ENCODE measurements at regions not wholly inside any gene's neighbourhood (a gene's known extent, or its start where the extent isn't known, plus 50 kb on each side); places are given as distances from the start of the nearest gene placed in this dataset.

DNA sequence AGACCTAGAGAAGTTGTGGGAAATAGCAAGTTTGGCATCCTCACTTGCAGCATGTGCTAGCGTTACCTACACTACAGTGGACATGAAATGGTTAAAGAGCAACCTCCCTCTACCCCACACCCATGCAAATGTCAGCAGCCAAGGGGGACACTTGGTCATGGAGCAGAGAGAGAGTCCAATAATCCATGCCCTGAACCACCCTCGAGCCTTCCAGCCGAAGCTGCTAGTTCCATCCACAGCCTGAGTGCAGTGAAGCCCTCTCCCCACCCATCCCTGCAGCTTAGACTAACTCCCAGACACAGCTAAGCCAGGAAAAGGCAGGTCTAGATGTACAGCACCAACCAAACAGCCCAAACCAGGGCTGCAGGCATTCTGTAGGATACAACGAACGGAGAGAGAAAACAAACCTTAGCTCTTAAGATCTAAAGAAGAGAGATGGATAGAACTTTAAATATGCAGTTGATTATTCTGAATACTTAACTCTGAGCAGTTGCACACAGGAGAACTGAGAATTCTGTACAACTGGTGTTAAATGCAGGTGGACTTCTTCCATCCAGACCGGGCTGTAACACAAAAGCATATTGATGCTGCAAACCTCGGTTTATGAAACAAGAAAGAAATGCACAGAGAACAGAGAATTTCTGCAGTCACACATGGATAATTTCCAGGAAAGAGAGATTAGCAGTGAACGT is 93.8 kb downstream of the SALL1 start:
- ATAC-seq (ENCODE audit: low read depth in 2 of 2) (no peak), DNase-seq (no peak)
- H3K27ac ChIP-seq (ENCODE audit: insufficient read depth, low read length, poor library complexity, severe bottlenecking), result no peak overlapping the region
- Mint-ChIP-seq H3K27ac (no peak overlapping the region), H3K27me3 (peaks cover 19% of the 10 kb centered on the region), H3K4me3 (no peak overlapping the region), H3K36me3 (no peaks in the 10 kb centered on the region), H3K9me3 (peaks cover 0 to 3% (median 0%) of the 10 kb centered on the region in 7 donors), H3K4me1 (no peaks in the 10 kb centered on the region)
- no peak overlapping the region for H3K4me3 ChIP-seq (ENCODE audit: low read depth, low read length)
- no peaks in the 10 kb centered on the region for H3K4me1 ChIP-seq (ENCODE audit: control insufficient read depth, insufficient read depth, low read length, poor library complexity, severe bottlenecking)
- no peaks in the 10 kb centered on the region for H3K27me3 ChIP-seq (ENCODE audit: control insufficient read depth, insufficient read depth, low read length)
- no peaks in the 10 kb centered on the region for H3K9me3 ChIP-seq (ENCODE audit: control insufficient read depth in 2 of 2, low read length in 2 of 2)
- H3K36me3 ChIP-seq (ENCODE audit: control insufficient read depth, insufficient read depth, low read length), result no peaks in the 10 kb centered on the region

DNA sequence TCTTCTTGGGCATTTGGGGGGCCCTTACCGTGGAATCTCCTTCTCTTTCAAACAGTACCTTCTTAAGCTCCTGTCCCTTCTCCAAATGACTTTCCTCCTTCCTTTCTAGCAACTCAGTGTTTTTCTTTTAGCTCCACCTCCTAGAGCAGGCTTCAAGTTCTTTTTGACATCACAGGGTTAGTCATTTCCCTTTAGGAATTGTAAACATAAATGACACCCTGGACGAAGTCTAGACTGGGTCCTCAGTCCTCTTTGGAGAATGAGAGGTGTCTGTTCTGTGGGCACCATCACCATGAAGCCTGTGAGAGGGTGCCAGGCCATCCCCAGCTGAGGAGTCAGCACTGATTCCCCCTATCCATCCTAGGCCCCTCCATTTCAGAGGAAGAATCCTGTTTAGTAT is 94.7 kb downstream of the SALL1 start:
- H3K9me3 ChIP-seq (ENCODE audit: control insufficient read depth in 2 of 2, low read length in 2 of 2), result no peaks in the 10 kb centered on the region
- H3K4me3 ChIP-seq (ENCODE audit: low read depth, low read length), result no peak overlapping the region
- no peaks in the 10 kb centered on the region for H3K4me1 ChIP-seq (ENCODE audit: control insufficient read depth, insufficient read depth, low read length, poor library complexity, severe bottlenecking)
- no peak overlapping the region for H3K27ac ChIP-seq (ENCODE audit: insufficient read depth, low read length, poor library complexity, severe bottlenecking)
- ATAC-seq (ENCODE audit: low read depth in 2 of 2), result no peak
- Mint-ChIP-seq H3K27ac (no peak overlapping the region), H3K36me3 (no peaks in the 10 kb centered on the region), H3K9me3 (peaks cover 0 to 3% (median 0%) of the 10 kb centered on the region in 7 donors), H3K4me1 (no peaks in the 10 kb centered on the region), H3K27me3 (peaks cover 19% of the 10 kb centered on the region), H3K4me3 (no peak overlapping the region)
- no peaks in the 10 kb centered on the region for H3K27me3 ChIP-seq (ENCODE audit: control insufficient read depth, insufficient read depth, low read length)
- no peaks in the 10 kb centered on the region for H3K36me3 ChIP-seq (ENCODE audit: control insufficient read depth, insufficient read depth, low read length)
- DNase-seq, result no peak

- no peak for ATAC-seq (ENCODE audit: low read depth in 2 of 2)
These were observed 95.6 kb downstream of the SALL1 start for GRCh38 chr16:51055434-51055833.

DNA sequence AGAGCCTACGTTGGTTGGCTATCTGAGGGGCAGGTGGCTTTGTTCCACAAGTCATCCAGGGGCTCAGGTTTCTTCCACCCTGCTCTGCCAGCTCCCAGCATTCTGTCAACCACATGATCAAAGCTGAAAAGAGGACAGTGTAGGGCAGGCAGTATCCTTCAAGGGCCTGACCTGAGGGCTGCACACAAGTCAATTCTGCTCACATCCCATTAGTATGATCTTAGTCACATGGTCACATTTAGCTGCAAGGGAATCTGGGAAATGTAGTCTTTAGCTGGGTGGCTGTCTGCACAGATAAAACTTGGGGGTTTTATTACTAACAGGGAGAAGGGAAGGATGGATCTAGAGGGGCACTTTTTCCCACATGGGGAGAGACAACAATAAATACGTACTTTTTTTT is 97.3 kb downstream of the SALL1 start:
- no peak overlapping the region for H3K4me3 Mint-ChIP-seq

More at GRCh38 chr16:51055434-51055833, 95.6 kb downstream of the SALL1 start:
- H3K27ac Mint-ChIP-seq, result no peak overlapping the region
- no peaks in the 10 kb centered on the region for H3K36me3 Mint-ChIP-seq
- H3K4me1 Mint-ChIP-seq, result no peaks in the 10 kb centered on the region
- no peak overlapping the region for H3K4me3 Mint-ChIP-seq
- Histone ChIP-seq H3K36me3 (ENCODE audit: control insufficient read depth, insufficient read depth, low read length) (no peaks in the 10 kb centered on the region), H3K9me3 (ENCODE audit: control insufficient read depth in 2 of 2, low read length in 2 of 2) (no peaks in the 10 kb centered on the region), H3K27me3 (ENCODE audit: control insufficient read depth, insufficient read depth, low read length) (no peaks in the 10 kb centered on the region), H3K4me1 (ENCODE audit: control insufficient read depth, insufficient read depth, low read length, poor library complexity, severe bottlenecking) (no peaks in the 10 kb centered on the region), H3K27ac (ENCODE audit: insufficient read depth, low read length, poor library complexity, severe bottlenecking) (no peak overlapping the region), H3K4me3 (ENCODE audit: low read depth, low read length) (no peak overlapping the region)
- peaks cover 19% of the 10 kb centered on the region for H3K27me3 Mint-ChIP-seq
- H3K9me3 Mint-ChIP-seq, result peaks cover 0 to 2% (median 0%) of the 10 kb centered on the region in 7 donors
- no peak for DNase-seq

DNA sequence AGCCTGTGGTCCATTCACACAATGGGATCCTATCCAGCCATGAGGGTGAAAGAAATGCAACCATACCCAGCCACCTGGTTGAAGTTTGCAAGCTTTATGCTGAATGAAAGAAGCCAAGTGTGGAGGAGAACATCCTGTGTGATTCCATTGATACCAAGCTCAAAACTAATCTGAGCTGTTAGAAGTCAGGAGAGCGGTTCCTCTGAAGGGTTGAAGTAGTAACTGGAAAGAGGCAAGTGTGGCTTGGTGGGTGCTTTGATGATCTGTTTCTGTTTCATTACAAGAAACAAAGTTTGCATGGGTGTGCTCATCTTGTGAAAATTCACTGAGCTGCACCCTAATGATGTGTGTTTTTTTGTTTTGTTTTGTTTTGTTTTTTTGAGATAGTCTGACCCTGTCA is 99.4 kb downstream of the SALL1 start:
- H3K4me3 Mint-ChIP-seq, result no peak overlapping the region
- H3K4me3 ChIP-seq (ENCODE audit: low read depth, low read length), result no peak overlapping the region
- no peaks in the 10 kb centered on the region for H3K36me3 Mint-ChIP-seq
- no peak overlapping the region for H3K27ac Mint-ChIP-seq
- H3K9me3 ChIP-seq (ENCODE audit: control insufficient read depth in 2 of 2, low read length in 2 of 2), result no peaks in the 10 kb centered on the region
- peaks cover 8% of the 10 kb centered on the region for H3K27me3 Mint-ChIP-seq
- no peak for DNase-seq
- H3K36me3 ChIP-seq (ENCODE audit: control insufficient read depth, insufficient read depth, low read length), result no peaks in the 10 kb centered on the region
- H3K27me3 ChIP-seq (ENCODE audit: control insufficient read depth, insufficient read depth, low read length), result no peaks in the 10 kb centered on the region
- no peaks in the 10 kb centered on the region for H3K4me1 Mint-ChIP-seq
- no peak for ATAC-seq (ENCODE audit: low read depth in 2 of 2)
- no peaks in the 10 kb centered on the region for H3K4me1 ChIP-seq (ENCODE audit: control insufficient read depth, insufficient read depth, low read length, poor library complexity, severe bottlenecking)
- no peak overlapping the region for H3K27ac ChIP-seq (ENCODE audit: insufficient read depth, low read length, poor library complexity, severe bottlenecking)
- peaks cover 0 to 5% (median 0%) of the 10 kb centered on the region in 7 donors for H3K9me3 Mint-ChIP-seq

More for the DNA sequence above, 97.3 kb downstream of the SALL1 start:
- Histone ChIP-seq H3K4me3 (ENCODE audit: low read depth, low read length) (no peak overlapping the region), H3K36me3 (ENCODE audit: control insufficient read depth, insufficient read depth, low read length) (no peaks in the 10 kb centered on the region), H3K27ac (ENCODE audit: insufficient read depth, low read length, poor library complexity, severe bottlenecking) (no peak overlapping the region), H3K4me1 (ENCODE audit: control insufficient read depth, insufficient read depth, low read length, poor library complexity, severe bottlenecking) (no peaks in the 10 kb centered on the region), H3K27me3 (ENCODE audit: control insufficient read depth, insufficient read depth, low read length) (no peaks in the 10 kb centered on the region), H3K9me3 (ENCODE audit: control insufficient read depth in 2 of 2, low read length in 2 of 2) (no peaks in the 10 kb centered on the region)
- no peak for ATAC-seq (ENCODE audit: low read depth in 2 of 2)
- no peak for DNase-seq
- Mint-ChIP-seq H3K27me3 (peaks cover 17% of the 10 kb centered on the region), H3K4me1 (no peaks in the 10 kb centered on the region), H3K27ac (no peak overlapping the region), H3K36me3 (no peaks in the 10 kb centered on the region), H3K9me3 (peaks cover 0 to 5% (median 0%) of the 10 kb centered on the region in 7 donors)

- no peaks in the 10 kb centered on the region for H3K4me1 ChIP-seq (ENCODE audit: control insufficient read depth, insufficient read depth, low read length, poor library complexity, severe bottlenecking)
- no peak overlapping the region for H3K27ac ChIP-seq (ENCODE audit: insufficient read depth, low read length, poor library complexity, severe bottlenecking)
- Mint-ChIP-seq H3K27me3 (peaks cover 8% of the 10 kb centered on the region), H3K4me3 (no peak overlapping the region), H3K27ac (no peak overlapping the region), H3K9me3 (peaks cover 0 to 5% (median 0%) of the 10 kb centered on the region in 7 donors), H3K4me1 (no peaks in the 10 kb centered on the region), H3K36me3 (no peaks in the 10 kb centered on the region)
- no peaks in the 10 kb centered on the region for H3K36me3 ChIP-seq (ENCODE audit: control insufficient read depth, insufficient read depth, low read length)
- DNase-seq, result no peak
- no peaks in the 10 kb centered on the region for H3K9me3 ChIP-seq (ENCODE audit: control insufficient read depth in 2 of 2, low read length in 2 of 2)
- H3K27me3 ChIP-seq (ENCODE audit: control insufficient read depth, insufficient read depth, low read length), result no peaks in the 10 kb centered on the region
- no peak for ATAC-seq (ENCODE audit: low read depth in 2 of 2)
- H3K4me3 ChIP-seq (ENCODE audit: low read depth, low read length), result no peak overlapping the region
These were observed 100.7 kb downstream of the SALL1 start for GRCh38 chr16:51050377-51050706.

DNA sequence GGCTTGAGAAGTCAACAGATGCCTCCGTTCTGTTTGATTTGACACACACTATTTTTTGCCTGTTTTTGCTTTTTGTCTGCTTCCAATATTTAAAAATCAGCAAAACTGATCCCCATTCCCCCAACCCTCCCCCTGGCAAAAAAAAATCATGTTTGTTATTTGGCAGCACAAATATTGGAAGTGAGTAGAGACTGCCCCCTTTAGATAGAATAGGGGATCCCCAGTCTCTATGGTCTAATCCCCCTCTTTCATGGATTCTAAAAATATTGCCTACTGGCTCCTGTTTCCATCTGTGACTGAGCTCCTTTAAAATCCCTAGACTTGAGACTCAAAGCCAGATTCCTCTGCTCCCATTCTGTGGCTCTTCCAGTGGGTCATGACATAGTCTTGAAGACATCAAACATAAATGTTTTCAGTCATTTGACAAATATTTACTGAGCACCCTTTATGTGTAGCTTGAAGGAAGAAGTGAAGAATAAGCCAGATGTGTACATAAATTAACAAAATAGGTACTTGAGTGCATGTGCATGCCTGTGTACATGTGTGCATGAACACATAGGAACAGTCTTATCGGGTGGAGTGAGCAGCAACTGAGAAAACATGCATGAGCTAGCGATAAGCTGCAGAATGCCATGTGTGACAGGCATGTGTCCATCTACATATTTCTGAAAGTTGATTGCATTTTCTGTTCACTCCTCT is 101.2 kb downstream of the SALL1 start:
- H3K4me3 ChIP-seq (ENCODE audit: low read depth, low read length), result no peak overlapping the region
- DNase-seq (no peak), ATAC-seq (ENCODE audit: low read depth in 2 of 2) (no peak)
- H3K4me3 Mint-ChIP-seq, result no peak overlapping the region
- H3K27me3 ChIP-seq (ENCODE audit: control insufficient read depth, insufficient read depth, low read length), result no peaks in the 10 kb centered on the region
- H3K9me3 ChIP-seq (ENCODE audit: control insufficient read depth in 2 of 2, low read length in 2 of 2), result no peaks in the 10 kb centered on the region
- H3K4me1 ChIP-seq (ENCODE audit: control insufficient read depth, insufficient read depth, low read length, poor library complexity, severe bottlenecking), result no peaks in the 10 kb centered on the region
- H3K27ac Mint-ChIP-seq, result no peak overlapping the region
- peaks cover 0 to 5% (median 0%) of the 10 kb centered on the region in 7 donors for H3K9me3 Mint-ChIP-seq
- no peaks in the 10 kb centered on the region for H3K36me3 ChIP-seq (ENCODE audit: control insufficient read depth, insufficient read depth, low read length)
- no peaks in the 10 kb centered on the region for H3K36me3 Mint-ChIP-seq
- H3K27ac ChIP-seq (ENCODE audit: insufficient read depth, low read length, poor library complexity, severe bottlenecking), result no peak overlapping the region
- H3K27me3 Mint-ChIP-seq, result peaks cover 6% of the 10 kb centered on the region
- no peaks in the 10 kb centered on the region for H3K4me1 Mint-ChIP-seq

- Mint-ChIP-seq H3K4me3 (no peak overlapping the region), H3K36me3 (no peaks in the 10 kb centered on the region), H3K27ac (no peak overlapping the region), H3K4me1 (no peaks in the 10 kb centered on the region), H3K9me3 (peaks cover 0 to 5% (median 0%) of the 10 kb centered on the region in 7 donors), H3K27me3 (peaks cover under 1% of the 10 kb centered on the region)
- DNase-seq, result no peak
- Histone ChIP-seq H3K27ac (ENCODE audit: insufficient read depth, low read length, poor library complexity, severe bottlenecking) (no peak overlapping the region), H3K4me1 (ENCODE audit: control insufficient read depth, insufficient read depth, low read length, poor library complexity, severe bottlenecking) (no peaks in the 10 kb centered on the region), H3K4me3 (ENCODE audit: low read depth, low read length) (no peak overlapping the region), H3K9me3 (ENCODE audit: control insufficient read depth in 2 of 2, low read length in 2 of 2) (no peaks in the 10 kb centered on the region), H3K27me3 (ENCODE audit: control insufficient read depth, insufficient read depth, low read length) (no peaks in the 10 kb centered on the region), H3K36me3 (ENCODE audit: control insufficient read depth, insufficient read depth, low read length) (no peaks in the 10 kb centered on the region)
- ATAC-seq (ENCODE audit: low read depth in 2 of 2), result no peak
These were observed 101.8 kb downstream of the SALL1 start for GRCh38 chr16:51049276-51049675.

All from CD4-positive, CD25-positive, alpha-beta regulatory T cell (primary cell).